ENCODE measurements at regions not wholly inside any gene's neighbourhood (a gene's known extent, or its start where the extent isn't known, plus 50 kb on each side); places are given as distances from the start of the nearest gene placed in this dataset.

DNA sequence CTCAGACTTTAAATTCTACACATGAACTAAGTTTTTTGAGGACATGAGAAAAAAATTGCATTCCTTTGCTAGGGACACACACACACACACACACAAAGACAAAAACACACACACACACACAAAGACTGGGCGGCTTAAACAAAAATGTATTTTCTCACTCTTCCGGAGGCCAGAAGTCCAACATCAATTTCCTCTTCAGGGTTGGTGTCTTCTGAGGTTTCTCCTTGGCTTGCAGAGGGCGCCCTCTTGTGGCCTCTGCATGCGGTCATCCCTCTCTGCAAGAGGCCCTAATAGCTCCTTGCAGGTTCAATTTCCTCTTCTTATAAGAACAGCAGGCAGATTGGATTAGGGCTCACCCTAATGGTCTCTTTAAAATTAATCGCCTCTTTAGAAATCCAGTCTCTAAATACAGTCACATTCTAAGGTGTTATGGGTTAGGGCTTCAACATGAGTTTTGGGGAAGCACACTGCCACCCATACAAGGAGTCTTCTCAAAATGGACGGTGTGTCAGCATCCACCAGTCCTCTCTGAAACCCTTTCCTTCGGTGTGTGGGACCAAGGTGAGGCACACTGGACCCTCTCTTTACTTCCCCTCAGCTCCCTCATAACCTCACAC is 61.4 kb downstream of the GPR6 start:
- TF ChIP-seq, protein P1, sequence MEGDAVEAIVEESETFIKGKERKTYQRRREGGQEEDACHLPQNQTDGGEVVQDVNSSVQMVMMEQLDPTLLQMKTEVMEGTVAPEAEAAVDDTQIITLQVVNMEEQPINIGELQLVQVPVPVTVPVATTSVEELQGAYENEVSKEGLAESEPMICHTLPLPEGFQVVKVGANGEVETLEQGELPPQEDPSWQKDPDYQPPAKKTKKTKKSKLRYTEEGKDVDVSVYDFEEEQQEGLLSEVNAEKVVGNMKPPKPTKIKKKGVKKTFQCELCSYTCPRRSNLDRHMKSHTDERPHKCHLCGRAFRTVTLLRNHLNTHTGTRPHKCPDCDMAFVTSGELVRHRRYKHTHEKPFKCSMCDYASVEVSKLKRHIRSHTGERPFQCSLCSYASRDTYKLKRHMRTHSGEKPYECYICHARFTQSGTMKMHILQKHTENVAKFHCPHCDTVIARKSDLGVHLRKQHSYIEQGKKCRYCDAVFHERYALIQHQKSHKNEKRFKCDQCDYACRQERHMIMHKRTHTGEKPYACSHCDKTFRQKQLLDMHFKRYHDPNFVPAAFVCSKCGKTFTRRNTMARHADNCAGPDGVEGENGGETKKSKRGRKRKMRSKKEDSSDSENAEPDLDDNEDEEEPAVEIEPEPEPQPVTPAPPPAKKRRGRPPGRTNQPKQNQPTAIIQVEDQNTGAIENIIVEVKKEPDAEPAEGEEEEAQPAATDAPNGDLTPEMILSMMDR (conservative IDR thresholded peaks at IDR 0.05; ENCODE audit: low read depth, low read length), result peak; percentile 99
- DNase-seq (ENCODE audit: low read depth), result peak; percentile 41
- H3K4me3 ChIP-seq (ENCODE audit: low read depth, low read length), result peak overlapping the region; percentile 61

DNA sequence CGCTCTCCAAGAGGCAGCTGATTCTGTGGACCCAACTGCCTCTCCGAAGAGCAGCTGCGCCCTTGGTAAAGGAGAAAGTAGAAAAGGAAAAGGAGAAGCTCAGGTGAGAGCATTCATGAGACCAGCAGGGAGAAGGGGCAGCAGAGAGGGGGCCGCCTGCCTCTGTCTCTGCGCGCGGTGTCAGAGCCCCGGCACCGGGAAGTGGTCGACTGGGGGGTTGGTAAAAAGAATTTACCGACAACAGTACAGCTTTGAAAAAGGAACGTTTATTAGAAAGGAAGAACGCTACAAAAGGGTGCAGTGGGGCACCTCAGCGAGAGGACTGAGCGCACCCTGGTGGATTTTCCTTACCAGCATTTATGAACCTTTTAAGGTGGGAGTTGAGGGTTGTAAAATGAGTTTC is 61.9 kb downstream of the GPR6 start:
- H3K4me3 ChIP-seq (ENCODE audit: low read depth, low read length), result peak overlapping the region; percentile 61
- peak; percentile 13 for DNase-seq (ENCODE audit: low read depth)
- TF ChIP-seq, protein P1 (conservative IDR thresholded peaks at IDR 0.05; ENCODE audit: low read depth, low read length), result peak; percentile 73

DNA sequence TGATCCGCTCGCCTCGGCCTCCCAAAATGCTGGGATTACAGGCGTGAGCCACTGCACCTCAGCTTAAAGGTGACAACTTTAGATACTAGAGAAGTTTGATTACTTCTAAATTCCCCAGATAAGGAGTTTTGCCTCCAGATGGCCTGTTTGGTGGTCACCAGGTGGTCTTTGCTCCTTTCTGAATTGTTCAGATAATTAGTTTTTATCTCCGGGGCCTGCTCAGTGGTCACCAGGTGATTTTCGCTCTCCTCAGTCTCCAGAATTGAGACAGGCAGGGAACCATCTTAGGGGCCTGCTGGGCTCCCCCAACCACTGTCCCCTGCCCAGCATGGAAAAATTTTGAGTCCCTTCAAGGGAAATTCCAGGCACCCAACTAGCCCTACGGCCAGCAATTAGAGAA is 62.6 kb downstream of the GPR6 start:
- no peak overlapping the region for H3K4me3 ChIP-seq (ENCODE audit: low read depth, low read length)
- TF ChIP-seq, protein P1 (conservative IDR thresholded peaks at IDR 0.05; ENCODE audit: low read depth, low read length), result no peak
- no peak for DNase-seq (ENCODE audit: low read depth)

DNA sequence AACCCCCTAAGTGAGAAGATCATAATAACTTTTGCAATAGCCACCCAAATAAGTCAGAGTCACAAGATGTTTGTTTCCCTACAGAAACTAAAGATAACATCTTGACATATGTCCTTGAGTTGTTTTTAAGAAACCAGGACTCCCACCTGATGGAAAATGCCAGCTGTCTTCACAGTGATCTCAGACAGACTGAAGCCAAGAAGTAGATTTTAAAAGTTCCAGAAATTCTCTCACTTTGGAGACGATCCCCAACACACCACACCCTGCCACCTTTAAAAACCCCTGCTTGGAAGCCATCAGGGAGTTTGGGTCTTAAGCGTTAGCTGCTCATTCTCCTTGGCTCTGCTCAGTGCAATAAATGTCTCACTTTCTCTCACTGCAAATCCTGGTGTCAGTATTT is 63.0 kb downstream of the GPR6 start:
- H3K4me3 ChIP-seq (ENCODE audit: low read depth, low read length), result no peak overlapping the region
- TF ChIP-seq, protein P1 (conservative IDR thresholded peaks at IDR 0.05; ENCODE audit: low read depth, low read length), result no peak
- DNase-seq (ENCODE audit: low read depth), result no peak

DNA sequence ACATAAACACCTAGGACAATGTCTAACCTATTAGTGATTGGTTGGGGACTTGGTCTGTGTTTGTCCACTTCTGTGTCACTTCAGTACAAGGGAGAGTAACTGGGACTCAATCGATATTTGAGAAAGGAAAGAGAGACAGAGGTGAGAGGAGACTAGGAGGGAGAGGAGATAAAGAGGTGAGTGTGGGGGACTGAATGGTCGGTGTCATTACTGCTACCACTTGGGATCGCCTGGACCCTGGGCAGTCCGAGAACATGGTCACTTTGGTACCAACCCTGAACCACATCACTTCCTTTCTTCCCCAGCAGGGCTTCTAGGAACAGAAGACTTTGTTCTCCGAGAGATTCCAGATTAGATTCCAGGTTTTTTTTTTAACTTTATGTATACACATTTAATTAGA is 63.7 kb downstream of the GPR6 start:
- TF ChIP-seq, protein P1 (conservative IDR thresholded peaks at IDR 0.05; ENCODE audit: low read depth, low read length), result no peak
- no peak for DNase-seq (ENCODE audit: low read depth)
- no peak overlapping the region for H3K4me3 ChIP-seq (ENCODE audit: low read depth, low read length)

DNA sequence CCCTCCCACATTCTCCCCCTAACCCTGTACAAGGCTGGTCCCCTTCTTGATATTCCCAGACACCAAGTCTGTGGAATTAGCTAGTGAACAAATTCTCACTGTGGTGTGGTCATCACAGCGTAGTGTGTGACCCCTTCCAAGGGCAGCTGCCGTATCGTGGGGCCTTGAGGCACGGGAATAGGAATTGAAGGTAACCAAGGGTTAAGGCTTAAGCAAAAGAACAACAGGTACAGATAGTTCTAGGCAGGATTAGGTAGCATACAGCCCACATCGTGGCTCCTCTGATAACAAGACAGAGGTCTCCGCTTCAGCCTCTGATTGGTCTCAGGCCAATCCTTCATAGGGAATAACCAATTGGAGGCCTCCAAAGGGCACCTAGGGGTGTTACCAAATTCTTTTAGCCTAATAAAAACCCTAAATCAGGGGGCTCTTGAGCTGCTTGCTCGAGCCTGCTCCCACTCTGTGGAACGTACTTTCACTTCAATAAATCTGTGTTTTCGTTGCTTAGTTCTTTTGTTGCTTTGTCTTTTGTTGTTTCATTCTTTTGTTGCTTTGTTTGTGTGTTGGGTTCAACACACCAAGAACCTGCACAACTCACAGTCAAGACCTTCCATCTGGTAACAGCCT is 64.7 kb downstream of the GPR6 start:
- TF ChIP-seq, protein P1 (conservative IDR thresholded peaks at IDR 0.05; ENCODE audit: low read depth, low read length), result no peak
- no peak for DNase-seq (ENCODE audit: low read depth)
- H3K4me3 ChIP-seq (ENCODE audit: low read depth, low read length), result no peak overlapping the region
